HG03565 (cell line): ENCODE measurements at regions not wholly inside any gene's neighbourhood (a gene's known extent, or its start where the extent isn't known, plus 50 kb on each side); places are given as distances from the start of the nearest gene placed in this dataset.
"Not testable (repeated sequence)": the region's sequence is repeated elsewhere in the genome, so short reads cannot be mapped to it uniquely, and the experiment has no call there.

Experiments used
- ATAC-seq: cut with Tn5 transposase; IDR thresholded peaks from one replicate; pipeline ENCODE4 v1.9.1; 2021; ENCODE audit warnings: mild to moderate bottlenecking, moderate library complexity; ENCODE audit not compliant: unreplicated experiment

- no peak for ATAC-seq
Observed at GRCh38 chr10:117781216-117781831, 238.8 kb downstream of the EMX2 start.

- ATAC-seq = no peak
Observed at GRCh38 chr10:117782276-117782675, 239.7 kb downstream of the EMX2 start.

DNA sequence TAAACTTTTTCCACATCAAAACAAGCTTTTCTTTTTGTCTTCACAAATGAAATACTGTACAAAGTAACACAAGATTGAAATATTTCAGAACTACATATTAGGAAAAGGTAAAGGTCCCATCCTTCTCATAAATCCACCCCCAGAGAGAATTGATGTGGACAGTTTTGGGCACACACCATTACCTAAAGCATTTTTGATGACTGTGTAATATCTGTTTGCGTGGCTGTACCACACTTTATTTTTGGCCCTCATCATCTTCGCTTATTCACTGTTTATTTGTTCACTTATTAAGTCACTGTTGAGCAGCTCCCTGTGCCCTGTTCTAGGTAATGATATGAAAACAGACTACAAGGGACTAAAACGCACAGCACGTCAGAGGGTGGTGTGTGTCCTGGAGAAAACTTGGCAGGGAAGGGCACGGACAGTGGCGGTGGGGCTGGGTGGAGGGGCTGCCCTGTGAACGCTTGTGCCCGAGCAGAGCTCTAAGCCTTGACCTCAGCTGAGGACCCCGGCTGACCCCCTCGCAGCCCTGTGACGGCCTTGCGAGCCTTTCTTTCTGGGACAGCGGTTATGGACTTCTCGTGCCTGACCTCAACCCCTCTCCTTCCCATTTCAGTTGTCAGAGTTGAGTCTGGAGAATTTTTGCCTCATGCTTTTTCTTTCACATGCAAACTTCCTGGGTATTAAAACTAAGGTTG lies 241.3 kb downstream of the EMX2 start:
- no peak for ATAC-seq

DNA sequence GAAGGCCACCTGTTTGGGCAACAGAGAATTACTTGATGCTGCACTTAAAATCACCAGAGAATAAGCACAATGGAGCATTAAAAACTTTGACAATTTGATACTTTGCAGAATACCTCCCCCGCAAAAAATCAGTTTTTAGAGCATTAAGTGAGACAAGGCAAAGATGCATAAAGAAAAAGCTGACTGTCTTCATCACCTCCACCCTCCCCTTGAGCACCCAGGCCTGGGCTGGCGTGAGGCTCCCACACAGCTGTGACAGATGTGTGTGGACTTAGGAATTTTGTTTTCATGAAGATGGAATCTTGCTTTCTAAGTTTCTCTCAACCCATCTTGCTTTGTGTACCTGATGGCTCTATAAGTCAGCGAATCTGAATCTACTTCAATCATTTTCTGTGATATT lies 242.2 kb downstream of the EMX2 start:
- ATAC-seq = no peak

DNA sequence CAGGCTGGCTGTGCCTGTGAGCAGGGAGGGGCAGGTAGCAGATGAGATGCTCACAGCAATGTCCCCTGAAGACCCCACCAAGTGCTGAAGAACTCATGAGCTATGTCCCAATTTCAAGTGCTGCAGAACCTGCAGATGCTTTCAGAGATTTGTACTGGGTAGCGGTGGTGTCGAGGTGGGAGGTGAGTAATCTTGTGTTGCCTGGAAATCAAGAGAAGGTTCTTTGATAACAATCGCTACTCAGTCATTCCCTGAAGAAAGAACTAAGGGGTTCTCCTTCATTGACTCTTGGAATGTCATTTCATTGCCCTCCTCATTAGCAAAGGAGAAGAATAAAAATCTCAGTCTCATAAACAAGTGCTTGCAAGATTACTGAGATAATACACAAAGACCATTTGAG lies 246.4 kb downstream of the EMX2 start:
- ATAC-seq = no peak

DNA sequence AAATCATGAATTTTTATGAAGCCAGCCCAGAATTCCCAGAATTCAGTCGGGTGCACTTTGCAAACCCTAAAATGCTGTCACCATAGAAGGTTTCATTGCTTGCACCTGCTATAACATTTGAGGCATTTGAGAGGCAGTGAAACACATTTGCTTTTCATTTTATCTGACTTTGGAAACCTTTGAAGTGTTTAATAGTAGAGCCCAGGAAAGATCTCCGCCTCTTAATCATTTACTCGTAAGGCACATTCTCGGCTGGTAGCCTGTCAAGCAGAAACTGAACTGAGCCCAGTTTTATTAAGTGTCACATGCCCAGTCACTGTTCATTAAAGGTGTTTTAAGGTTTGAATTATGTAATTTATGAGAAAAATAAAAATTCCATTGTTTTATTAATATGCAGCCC lies 247.6 kb downstream of the EMX2 start:
- no peak for ATAC-seq

- ATAC-seq = no peak
Observed at GRCh38 chr10:117790621-117791020, 248.1 kb downstream of the EMX2 start.

GRCh38 chr10:117792214-117792613 lies 249.7 kb downstream of the EMX2 start:
- ATAC-seq = no peak

DNA sequence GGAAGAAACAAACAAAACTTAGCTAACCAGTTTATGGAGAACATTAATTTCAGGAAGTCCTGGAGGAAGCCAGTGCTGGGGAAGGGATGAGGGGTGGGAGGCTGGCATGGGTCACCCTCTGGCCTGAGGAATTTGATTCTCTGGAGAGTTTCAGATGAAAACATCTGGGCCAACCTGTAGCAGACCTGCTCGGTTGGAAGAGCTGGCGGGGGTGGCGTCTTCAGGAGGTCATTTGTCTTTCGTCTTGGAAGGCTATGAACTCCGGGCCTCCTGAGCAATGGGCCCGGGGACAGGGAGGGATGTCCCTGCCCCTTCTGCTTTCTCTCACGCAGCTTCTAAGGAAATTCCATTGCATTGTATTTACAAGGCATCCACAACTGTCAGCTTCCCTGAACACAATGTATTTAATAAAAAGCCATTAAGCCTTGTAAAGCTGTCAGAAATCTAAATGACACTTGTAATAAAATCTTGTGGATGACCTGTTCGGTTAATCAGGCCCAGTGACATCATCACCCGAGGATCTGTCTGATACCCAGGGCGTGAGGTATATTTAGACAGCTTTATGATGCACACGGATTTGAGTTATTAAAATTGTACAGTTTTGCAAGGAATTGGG lies 250.5 kb downstream of the RAB11FIP2 start:
- no peak for ATAC-seq

DNA sequence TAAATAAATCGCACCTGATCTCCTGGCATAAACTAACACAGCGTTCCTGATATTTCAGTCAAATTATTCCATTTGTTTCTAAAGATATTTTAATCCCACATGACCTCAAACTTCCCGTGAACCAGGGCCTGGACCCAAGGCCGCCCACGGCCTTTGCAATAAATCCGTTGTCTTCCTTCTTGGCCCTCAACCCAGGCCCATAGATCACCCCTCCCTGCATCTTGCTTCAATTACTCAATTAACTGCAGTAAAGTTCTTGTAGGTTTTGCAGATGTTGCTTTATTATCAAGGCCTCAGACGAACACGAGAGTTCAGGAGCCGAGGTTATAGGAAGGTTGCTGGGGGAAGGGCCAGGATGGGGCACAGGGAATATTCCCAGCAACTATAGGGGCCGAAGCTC lies 249.4 kb downstream of the RAB11FIP2 start:
- no peak for ATAC-seq

- no peak for ATAC-seq
Observed at GRCh38 chr10:117801691-117802090, 245.1 kb downstream of the RAB11FIP2 start.

- ATAC-seq = no peak
Observed at GRCh38 chr10:117804470-117805011, 242.2 kb downstream of the RAB11FIP2 start.

DNA sequence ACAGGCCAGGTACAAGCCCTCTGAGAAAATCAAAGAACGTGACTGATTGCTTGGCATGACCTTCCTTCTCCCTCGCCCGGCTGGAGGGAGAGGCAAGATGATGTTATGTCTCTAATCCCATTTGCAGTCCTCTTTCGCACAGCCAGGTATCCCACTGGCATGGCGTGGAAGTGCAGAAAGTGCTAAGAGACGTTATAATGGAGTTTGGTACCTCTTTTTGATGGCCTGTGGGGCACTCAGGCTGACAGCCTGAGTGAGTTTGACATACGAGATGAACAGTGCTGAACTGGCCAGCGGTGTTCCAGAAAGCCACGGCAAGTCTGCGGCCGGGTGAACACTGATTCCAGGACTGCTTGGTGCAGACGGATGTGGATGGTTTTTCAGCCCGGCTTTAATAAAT lies 241.6 kb downstream of the RAB11FIP2 start:
- ATAC-seq = no peak

GRCh38 chr10:117807441-117807840 lies 239.3 kb downstream of the RAB11FIP2 start:
- ATAC-seq = no peak

DNA sequence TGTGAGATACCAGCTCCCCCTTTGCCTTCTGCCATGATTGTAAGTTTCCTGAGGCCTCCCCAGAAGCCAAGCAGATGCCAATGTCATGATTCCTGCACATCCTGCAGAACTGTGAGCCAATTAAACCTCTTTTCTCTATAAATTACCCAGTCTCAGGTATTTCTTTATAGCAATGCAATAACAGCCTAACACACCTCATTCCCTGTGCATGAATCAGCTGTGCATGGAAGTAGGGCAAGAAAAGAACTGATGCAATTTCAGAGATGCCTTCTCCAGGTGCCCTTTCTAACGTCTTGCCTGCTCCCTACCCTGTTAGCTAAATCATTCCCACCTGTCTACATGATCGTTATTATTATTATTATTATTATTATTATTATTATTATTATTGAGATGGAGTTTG lies 230.9 kb downstream of the RAB11FIP2 start:
- not testable (repeated sequence) for ATAC-seq

GRCh38 chr10:117817116-117817515 lies 229.6 kb downstream of the RAB11FIP2 start:
- ATAC-seq = no peak

- ATAC-seq = no peak
Observed at GRCh38 chr10:117818721-117819120, 228.0 kb downstream of the RAB11FIP2 start.

- ATAC-seq = no peak
Observed at GRCh38 chr10:117819304-117819703, 227.4 kb downstream of the RAB11FIP2 start.

GRCh38 chr10:117823980-117824379 lies 222.8 kb downstream of the RAB11FIP2 start:
- no peak for ATAC-seq

DNA sequence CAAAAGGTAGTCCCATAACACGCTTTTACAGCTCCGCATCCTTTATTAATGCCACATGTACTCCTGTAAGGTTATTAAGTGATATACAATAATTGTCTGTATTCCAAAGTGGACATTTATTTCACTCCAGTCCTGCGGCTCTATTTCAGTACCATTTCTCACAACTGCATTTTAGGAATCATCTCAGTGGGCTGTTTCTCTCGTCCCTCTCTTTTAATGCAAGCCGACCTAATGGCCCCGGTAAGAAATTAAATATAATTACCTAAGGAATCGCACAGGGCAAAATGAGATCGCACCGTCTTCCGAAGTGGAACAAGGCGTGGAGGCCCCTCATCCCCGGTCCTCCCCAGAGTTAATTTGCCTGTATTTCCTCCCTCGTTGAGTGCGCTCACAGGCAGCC lies 216.5 kb downstream of the RAB11FIP2 start:
- ATAC-seq = no peak

GRCh38 chr10:117830787-117831212 lies 215.9 kb downstream of the RAB11FIP2 start:
- ATAC-seq = no peak
